SK-N-SH treated with all-trans-retinoic acid at 6 μM for 48 hours (cell line): ENCODE measurements at regions not wholly inside any gene's neighbourhood (a gene's known extent, or its start where the extent isn't known, plus 50 kb on each side); places are given as distances from the start of the nearest gene placed in this dataset.

Experiments
- BACH2 ChIP-seq: fragments of 250-450 bp; sonication (Bioruptor Pico); IDR thresholded peaks from 2 replicates; pipeline ENCODE4 v1.9.0; 2021; ENCODE audit warnings: mild to moderate bottlenecking, borderline replicate concordance
- CSDC2 ChIP-seq: fragments of 250-450 bp; sonication (Bioruptor Pico); IDR thresholded peaks from 2 replicates; pipeline ENCODE4 v1.5.0; 2020; ENCODE audit warnings: mild to moderate bottlenecking, moderate library complexity
- PPARA ChIP-seq: fragments of 250-450 bp; sonication (Bioruptor Pico); IDR thresholded peaks from 2 replicates; pipeline ENCODE4 v1.5.0; 2020; ENCODE audit warnings: mild to moderate bottlenecking, borderline replicate concordance
- TCF4 ChIP-seq: fragments of 250-450 bp; sonication (Bioruptor Pico); IDR thresholded peaks from 2 replicates; pipeline ENCODE4 v1.8.0; 2021; ENCODE audit warnings: mild to moderate bottlenecking, moderate library complexity, borderline replicate concordance
- ZC3H10 ChIP-seq: fragments of 250-450 bp; sonication (Bioruptor Pico); IDR thresholded peaks from 2 replicates; pipeline ENCODE4 v1.5.1; 2021; ENCODE audit warnings: mild to moderate bottlenecking, moderate library complexity
- ZFP3 ChIP-seq: fragments of 250-450 bp; sonication (Bioruptor Pico); IDR thresholded peaks from 2 replicates; pipeline ENCODE4 v1.5.0; 2020; ENCODE audit warnings: mild to moderate bottlenecking, moderate library complexity
- ZNF70 ChIP-seq: fragments of 450-650 bp; formaldehyde crosslinking; IDR thresholded peaks from 2 replicates; pipeline ENCODE4 v1.5.0; 2020; ENCODE audit warnings: mild to moderate bottlenecking, moderate library complexity

GRCh38 chr2:237223201-237223861 lies 137.6 kb downstream of the COPS8 start:
- TF ChIP-seq TCF4 (CRISPR knock-in tag), result no peak
- no peak for TF ChIP-seq BACH2 (CRISPR knock-in tag)
- TF ChIP-seq PPARA (CRISPR knock-in tag), result no peak
- TF ChIP-seq ZNF70 (CRISPR knock-in tag), result no peak
- TF ChIP-seq ZFP3, result no peak
- TF ChIP-seq ZC3H10 (CRISPR knock-in tag), result no peak
- no peak for TF ChIP-seq CSDC2 (CRISPR knock-in tag)
